Left ventricle myocardium superior (tissue), 1 donor: ENCODE measurements at regions not wholly inside any gene's neighbourhood (a gene's known extent, or its start where the extent isn't known, plus 50 kb on each side); places are given as distances from the start of the nearest gene placed in this dataset.
"Not testable (repeated sequence)": the region's sequence is repeated elsewhere in the genome, so short reads cannot be mapped to it uniquely, and the experiment has no call there.

Experiments used
- ATAC-seq: fragments of 200-7000 bp; cut with Tn5 transposase; one replicate; pipeline ENCODE4 v1.9.1; 2020; ENCODE audit warnings: mild to moderate bottlenecking, moderate library complexity
- DNase-seq: peaks from one replicate; pipeline ENCODE4 v3.0.0-alpha.2; 2020
- intact Hi-C: fragments of 100-400 bp; cut with micrococcal nuclease; formaldehyde crosslinking; loops from one replicate; pipeline ENCODE4 v1.11.0; 2022
- donor health status: DM: no; HTN: yes; CAD: no; lungs with severe emphysema.

- DNase-seq (no peak), ATAC-seq (no peak)
- intact Hi-C loops = no loop called here
Observed at GRCh38 chr2:208595386-208596275, 189.0 kb downstream of the PTH2R start.

- DNase-seq = no peak
Observed at GRCh38 chr2:208607694-208608093, 201.1 kb downstream of the PTH2R start.

GRCh38 chr2:208608122-208608835 lies 201.7 kb downstream of the PTH2R start:
- intact Hi-C loops = no loop called here
- DNase-seq (no peak), ATAC-seq (no peak)

More at GRCh38 chr2:208607694-208608093, 201.1 kb downstream of the PTH2R start:
- ATAC-seq = no peak
- intact Hi-C loops = no loop called here

GRCh38 chr2:208609166-208609804 lies 202.7 kb downstream of the PTH2R start:
- no peak for ATAC-seq

GRCh38 chr2:208615675-208616074 lies 209.1 kb downstream of the PTH2R start:
- intact Hi-C loops, DNase-seq, ATAC-seq: not testable (repeated sequence)

More at GRCh38 chr2:208609166-208609804, 202.7 kb downstream of the PTH2R start:
- intact Hi-C loops = no loop called here
- DNase-seq = no peak

GRCh38 chr2:208618220-208618619 lies 211.6 kb downstream of the PTH2R start:
- intact Hi-C loops = no loop called here
- DNase-seq (no peak), ATAC-seq (no peak)

GRCh38 chr2:208619993-208620392 lies 213.4 kb downstream of the PTH2R start:
- intact Hi-C loops = no loop called here
- ATAC-seq (no peak), DNase-seq (no peak)

GRCh38 chr2:208620487-208620978 lies 213.9 kb downstream of the PTH2R start:
- no peak for ATAC-seq
- intact Hi-C loops = no loop called here

GRCh38 chr2:208627110-208627884 lies 220.7 kb downstream of the PTH2R start:
- no peak for ATAC-seq
- DNase-seq = no peak
- intact Hi-C loops = no loop called here

More at GRCh38 chr2:208620487-208620978, 213.9 kb downstream of the PTH2R start:
- DNase-seq = no peak

- ATAC-seq = no peak
- intact Hi-C loops = no loop called here
Observed at GRCh38 chr2:208627916-208628315, 221.3 kb downstream of the PTH2R start.

GRCh38 chr2:208638059-208638458 lies 231.5 kb downstream of the PTH2R start:
- DNase-seq (no peak), ATAC-seq (no peak)
- intact Hi-C loops = no loop called here

More at GRCh38 chr2:208627916-208628315, 221.3 kb downstream of the PTH2R start:
- DNase-seq = no peak

GRCh38 chr2:208642125-208642779 lies 235.7 kb downstream of the PTH2R start:
- DNase-seq = no peak
- no peak for ATAC-seq
- intact Hi-C loops = no loop called here

GRCh38 chr2:208643145-208643544 lies 236.6 kb downstream of the PTH2R start:
- intact Hi-C loops = no loop called here
- ATAC-seq (no peak), DNase-seq (no peak)

- DNase-seq (no peak), ATAC-seq (no peak)
- intact Hi-C loops = no loop called here
Observed at GRCh38 chr2:208645226-208645625, 238.6 kb downstream of the PTH2R start.

- intact Hi-C loops = no loop called here
- ATAC-seq = no peak
- DNase-seq = no peak
Observed at GRCh38 chr2:208648368-208648767, 241.8 kb downstream of the PTH2R start.

- ATAC-seq (no peak), DNase-seq (no peak)
- intact Hi-C loops = no loop called here
Observed at GRCh38 chr2:208653383-208653782, 246.8 kb downstream of the PTH2R start.

GRCh38 chr2:208654056-208654455 lies 247.5 kb downstream of the PTH2R start:
- ATAC-seq (no peak), DNase-seq (no peak)
- intact Hi-C loops = no loop called here

GRCh38 chr2:208657468-208657867 lies 250.9 kb downstream of the PTH2R start:
- DNase-seq (no peak), ATAC-seq (no peak)
- intact Hi-C loops = no loop called here
